Coronary artery (tissue), 2 donors: ENCODE measurements at regions not wholly inside any gene's neighbourhood (a gene's known extent, or its start where the extent isn't known, plus 50 kb on each side); places are given as distances from the start of the nearest gene placed in this dataset.
"Not testable (repeated sequence)": the region's sequence is repeated elsewhere in the genome, so short reads cannot be mapped to it uniquely, and the experiment has no call there.

Source experiments
- DNase-seq: peaks from one replicate; pipeline ENCODE4 v3.0.0-alpha.2; 2017; ENCODE audit warnings: low spot score
- H3K27ac ChIP-seq, 2 donors: fragments of 200-600 bp; sonication (generic); one replicate each; pipeline ENCODE4 v1.5.1; 2016 to 2019
- H3K4me3 ChIP-seq: fragments of 200-600 bp; sonication (generic); 2 replicates; pipeline ENCODE4 v1.5.1; 2016; ENCODE audit warnings: mild to moderate bottlenecking, moderate library complexity
- TF ChIP-seq, protein P1 (sequence below): fragments of 200-600 bp; sonication (generic); IDR thresholded peaks from one replicate; pipeline ENCODE4 v1.5.1; 2019; ENCODE audit warnings: antibody characterized with exemption

DNA sequence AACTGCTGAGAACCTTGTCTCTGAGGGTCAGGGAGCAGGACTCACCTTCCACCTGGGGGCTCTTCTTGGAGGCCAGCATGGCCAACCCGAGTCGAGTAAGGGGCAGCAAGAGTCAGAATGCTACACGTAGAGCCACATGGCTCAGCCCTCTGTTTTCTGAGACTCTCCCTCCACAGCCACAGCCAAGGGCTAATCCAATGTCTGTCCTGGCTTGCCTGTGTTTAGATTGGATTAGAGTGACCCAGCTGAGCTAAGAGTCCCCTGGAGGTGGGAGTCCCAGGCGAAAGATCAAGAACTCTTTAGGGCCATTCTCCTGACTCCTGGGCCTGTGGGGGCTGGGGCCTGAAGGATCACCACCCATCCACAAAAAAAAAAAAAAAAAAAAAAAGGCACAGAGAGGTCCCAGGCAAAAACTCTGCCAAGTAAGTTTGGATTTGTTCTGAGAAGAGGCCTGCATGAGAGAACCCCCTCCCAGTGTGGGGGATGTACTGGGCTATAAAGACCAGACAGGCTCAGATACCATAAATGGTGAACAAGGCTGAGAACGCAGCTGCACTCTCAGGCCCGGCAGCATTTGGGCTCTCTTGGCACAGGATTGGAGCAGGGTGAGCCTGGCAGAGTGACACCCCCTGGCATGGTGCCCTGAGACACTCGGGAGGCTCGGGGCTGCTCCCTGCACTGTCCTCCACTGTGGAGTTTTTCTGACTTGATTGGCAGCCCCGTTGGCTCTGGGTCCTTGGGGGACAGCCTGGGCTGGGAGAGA, 88.0 kb upstream of the OSBPL11 start:
- Histone ChIP-seq H3K4me3 (no peak overlapping the region), H3K27ac (peak overlapping the region; percentile 11 to 65)
- TF ChIP-seq, protein P1, sequence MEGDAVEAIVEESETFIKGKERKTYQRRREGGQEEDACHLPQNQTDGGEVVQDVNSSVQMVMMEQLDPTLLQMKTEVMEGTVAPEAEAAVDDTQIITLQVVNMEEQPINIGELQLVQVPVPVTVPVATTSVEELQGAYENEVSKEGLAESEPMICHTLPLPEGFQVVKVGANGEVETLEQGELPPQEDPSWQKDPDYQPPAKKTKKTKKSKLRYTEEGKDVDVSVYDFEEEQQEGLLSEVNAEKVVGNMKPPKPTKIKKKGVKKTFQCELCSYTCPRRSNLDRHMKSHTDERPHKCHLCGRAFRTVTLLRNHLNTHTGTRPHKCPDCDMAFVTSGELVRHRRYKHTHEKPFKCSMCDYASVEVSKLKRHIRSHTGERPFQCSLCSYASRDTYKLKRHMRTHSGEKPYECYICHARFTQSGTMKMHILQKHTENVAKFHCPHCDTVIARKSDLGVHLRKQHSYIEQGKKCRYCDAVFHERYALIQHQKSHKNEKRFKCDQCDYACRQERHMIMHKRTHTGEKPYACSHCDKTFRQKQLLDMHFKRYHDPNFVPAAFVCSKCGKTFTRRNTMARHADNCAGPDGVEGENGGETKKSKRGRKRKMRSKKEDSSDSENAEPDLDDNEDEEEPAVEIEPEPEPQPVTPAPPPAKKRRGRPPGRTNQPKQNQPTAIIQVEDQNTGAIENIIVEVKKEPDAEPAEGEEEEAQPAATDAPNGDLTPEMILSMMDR, result no peak
- DNase-seq, result no peak

GRCh38 chr3:125684199-125684598, 88.9 kb upstream of the OSBPL11 start:
- H3K4me3 ChIP-seq, result no peak overlapping the region
- no peak for DNase-seq
- TF ChIP-seq, protein P1, result no peak
- H3K27ac ChIP-seq, result peak overlapping the region in 1 of 2 donors; percentile 51

GRCh38 chr3:125685741-125686140, 90.4 kb upstream of the OSBPL11 start:
- H3K27ac ChIP-seq, DNase-seq, H3K4me3 ChIP-seq: not testable (repeated sequence)

GRCh38 chr3:125692361-125692760, 97.1 kb upstream of the OSBPL11 start:
- H3K4me3 ChIP-seq, result no peak overlapping the region
- no peak for DNase-seq
- H3K27ac ChIP-seq, result no peak overlapping the region
- TF ChIP-seq, protein P1, result no peak

DNA sequence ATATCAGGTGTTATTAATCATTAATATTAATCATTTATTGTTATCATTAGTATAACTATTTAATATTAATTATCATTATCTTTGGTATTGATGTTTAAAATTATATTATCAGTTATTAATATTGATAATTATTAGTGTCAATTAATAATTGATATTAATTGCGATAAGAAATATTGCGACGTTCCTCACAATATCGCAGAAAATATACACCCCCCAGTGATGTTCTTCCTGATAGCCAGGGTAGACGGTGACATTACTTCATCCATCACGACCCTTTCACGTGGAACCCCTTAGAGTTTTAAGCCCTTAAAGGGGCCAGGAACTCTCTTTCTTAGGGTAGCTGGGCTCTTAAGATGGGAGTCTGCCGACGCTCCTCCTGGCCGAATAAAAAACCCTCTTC, 98.6 kb upstream of the OSBPL11 start:
- Histone ChIP-seq H3K27ac (no peak overlapping the region), H3K4me3 (no peak overlapping the region)
- TF ChIP-seq, protein P1, result no peak
- DNase-seq, result no peak

- Histone ChIP-seq H3K27ac (no peak overlapping the region), H3K4me3 (no peak overlapping the region)
- DNase-seq, result no peak
- TF ChIP-seq, protein P1, result no peak
Observed at GRCh38 chr3:125694761-125695294, 99.5 kb upstream of the OSBPL11 start.

DNA sequence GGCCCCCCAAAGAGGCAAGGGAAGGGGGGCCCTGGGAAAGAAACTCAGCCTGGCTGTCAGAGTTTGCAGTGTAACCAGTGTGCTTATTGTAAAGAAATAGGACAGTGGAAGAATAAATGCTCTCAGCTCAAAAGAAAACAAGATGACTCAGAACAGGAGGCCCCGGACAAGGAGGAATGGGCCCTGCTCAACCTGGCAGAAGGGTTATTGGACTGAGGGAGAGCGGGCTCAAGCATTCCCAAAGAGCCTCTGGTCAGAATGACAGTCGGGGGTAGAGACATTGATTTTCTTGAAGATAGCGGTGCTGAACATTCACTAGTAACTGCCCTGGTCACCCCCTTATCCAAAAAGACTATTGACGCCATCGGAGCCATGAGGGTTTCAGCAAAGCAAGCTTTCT, 100.4 kb upstream of the OSBPL11 start:
- Histone ChIP-seq H3K27ac (no peak overlapping the region), H3K4me3 (no peak overlapping the region)
- DNase-seq, result no peak
- TF ChIP-seq, protein P1, result no peak

GRCh38 chr3:125697126-125697525, 101.8 kb upstream of the OSBPL11 start:
- not testable (repeated sequence) for H3K27ac ChIP-seq, DNase-seq, H3K4me3 ChIP-seq

- not testable (repeated sequence) for H3K27ac ChIP-seq, H3K4me3 ChIP-seq, DNase-seq
Observed at GRCh38 chr3:125697979-125698640, 102.8 kb upstream of the OSBPL11 start.
